GM18909 (cell line): ENCODE measurements at regions not wholly inside any gene's neighbourhood (a gene's known extent, or its start where the extent isn't known, plus 50 kb on each side); places are given as distances from the start of the nearest gene placed in this dataset.
"Not testable (repeated sequence)": the region's sequence is repeated elsewhere in the genome, so short reads cannot be mapped to it uniquely, and the experiment has no call there.

Experiments
- ATAC-seq: cut with Tn5 transposase; IDR thresholded peaks from one replicate; pipeline ENCODE4 v1.9.1; 2021; ENCODE audit warnings: mild to moderate bottlenecking; ENCODE audit not compliant: unreplicated experiment, poor library complexity

DNA sequence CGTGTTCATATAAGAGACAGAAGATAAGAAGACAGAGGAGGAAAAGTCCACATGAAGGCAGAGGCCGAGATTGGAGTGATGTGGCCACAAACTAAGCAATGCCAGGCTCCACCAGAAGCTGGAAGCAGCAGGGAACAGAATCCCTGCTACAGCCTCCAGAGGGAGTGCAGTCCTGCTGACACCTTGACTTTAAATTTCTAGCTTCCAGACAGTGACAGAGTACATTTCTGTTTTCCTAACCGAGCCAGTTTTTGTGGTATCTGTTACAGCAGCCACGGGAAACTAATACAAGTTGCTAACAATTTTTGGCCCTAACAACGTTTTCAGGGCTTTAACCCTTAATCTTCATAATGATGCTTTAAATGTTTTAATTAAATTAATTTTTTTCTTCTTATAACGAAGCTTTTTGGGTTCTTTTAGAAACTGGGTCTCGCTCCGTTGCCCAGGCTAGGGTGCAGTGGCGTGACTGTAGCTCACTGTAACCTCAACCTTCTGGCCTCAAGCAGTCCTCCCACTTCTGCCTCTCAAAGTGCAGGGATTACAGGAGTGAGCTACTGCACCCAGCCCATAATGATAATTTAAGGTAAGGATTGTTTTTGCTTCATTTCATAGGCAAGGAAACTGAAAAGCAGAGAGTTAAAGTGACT lies 202.3 kb upstream of the PROK2 start:
- no peak for ATAC-seq

GRCh38 chr3:71986606-71987005 lies 201.7 kb upstream of the PROK2 start:
- no peak for ATAC-seq

DNA sequence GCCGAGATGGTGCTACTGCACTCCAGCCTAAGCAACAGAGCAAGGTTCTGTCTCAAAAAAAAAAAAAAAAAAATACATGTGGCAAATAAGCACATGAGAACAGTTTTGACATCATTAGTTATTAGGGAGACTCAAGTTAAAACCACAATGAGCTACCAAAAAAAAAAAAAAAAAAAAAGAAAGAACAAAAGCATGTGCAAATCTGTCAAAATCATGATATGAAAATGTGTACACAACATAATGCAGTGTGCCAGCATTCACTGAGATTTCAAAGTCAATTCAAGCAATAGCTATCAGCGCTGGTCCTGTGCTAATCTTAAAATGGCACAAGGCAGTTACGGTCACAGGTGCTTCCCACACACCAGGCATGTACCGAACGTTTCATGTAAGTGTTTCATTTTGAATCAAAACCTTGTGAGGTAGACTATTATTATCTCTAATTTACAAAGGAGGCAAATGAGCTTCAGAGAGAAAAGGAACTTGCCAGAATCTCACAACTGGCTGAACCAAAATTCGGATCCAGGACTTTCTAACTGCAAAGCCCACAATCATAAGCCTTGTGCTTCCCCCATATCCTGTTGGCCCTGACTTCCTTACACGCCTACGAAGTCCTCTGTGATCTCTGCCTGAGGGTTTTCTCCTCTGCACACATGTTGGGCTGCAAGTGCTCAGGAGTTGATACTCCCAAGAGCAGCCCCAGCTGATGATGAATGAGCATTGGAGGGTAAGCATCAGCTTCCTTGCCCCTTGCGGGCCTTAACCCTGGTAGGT lies 200.1 kb upstream of the PROK2 start:
- peak; percentile 91 for ATAC-seq

- no peak for ATAC-seq
Observed at GRCh38 chr3:71983694-71984093, 198.7 kb upstream of the PROK2 start.

DNA sequence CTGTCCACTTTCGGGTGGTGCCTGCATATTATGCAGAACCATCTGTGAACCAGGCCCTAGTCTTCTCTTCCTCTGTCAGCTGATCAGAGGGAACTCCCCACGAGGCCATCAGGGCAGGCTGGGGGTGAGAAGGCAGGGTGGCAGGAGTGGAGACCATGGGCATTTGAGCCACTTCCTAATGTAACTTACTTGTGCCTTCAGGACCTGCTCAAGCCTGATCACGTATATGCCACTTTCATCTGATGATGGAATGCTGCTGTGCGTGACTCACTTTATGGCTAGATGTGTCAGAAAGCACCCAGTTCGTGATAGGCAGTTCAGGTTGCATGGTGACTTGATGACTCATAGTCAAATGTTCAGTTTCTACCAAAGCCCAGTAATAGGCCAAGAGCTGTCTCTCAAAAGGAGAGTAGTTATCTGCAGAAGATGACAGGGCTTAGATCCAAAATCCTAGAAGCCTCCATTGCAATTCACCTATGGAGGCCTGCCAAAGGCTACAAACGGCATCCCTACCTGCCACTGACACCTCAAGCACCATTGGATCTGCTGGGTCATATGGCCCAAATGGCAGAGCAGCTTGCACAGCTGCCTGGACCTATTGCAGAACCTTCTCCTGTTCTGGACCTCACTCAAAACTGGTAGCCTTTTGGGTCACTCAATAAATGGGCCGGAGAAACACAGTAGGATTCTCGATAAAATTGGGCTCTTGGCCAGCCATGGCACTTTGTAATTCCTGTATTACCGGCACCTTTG lies 197.7 kb upstream of the PROK2 start:
- not testable (repeated sequence) for ATAC-seq

GRCh38 chr3:71979175-71979574 lies 194.2 kb upstream of the PROK2 start:
- ATAC-seq, result no peak

DNA sequence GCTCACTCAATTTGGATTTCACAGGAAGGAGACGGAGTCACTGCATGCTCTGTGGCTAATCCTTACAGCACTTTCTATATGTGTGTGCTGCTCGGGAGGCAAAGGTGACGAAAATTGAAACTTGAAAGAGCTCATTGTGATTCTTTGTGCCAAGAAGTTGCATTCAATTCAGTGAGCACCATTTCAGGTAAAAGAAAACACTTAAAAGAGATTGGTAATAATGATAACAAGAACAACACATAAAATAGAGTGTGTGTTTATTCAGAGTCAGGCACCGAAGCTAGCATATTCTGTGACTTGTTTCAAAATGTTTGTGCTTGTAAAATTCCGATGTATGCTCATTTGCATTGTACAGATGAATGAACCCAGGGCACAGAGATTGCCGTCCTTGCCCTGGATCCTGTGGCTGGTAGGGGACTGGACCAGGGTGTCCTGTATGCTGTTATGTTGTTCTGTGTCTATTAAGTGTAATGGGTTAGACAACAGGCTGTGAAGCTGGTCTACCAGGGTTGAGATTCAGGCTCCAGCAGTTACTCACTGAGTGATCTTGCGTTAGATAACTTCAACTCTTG lies 193.3 kb upstream of the PROK2 start:
- peak; percentile 84 for ATAC-seq

- ATAC-seq, result no peak
Observed at GRCh38 chr3:71977525-71977924, 192.6 kb upstream of the PROK2 start.

DNA sequence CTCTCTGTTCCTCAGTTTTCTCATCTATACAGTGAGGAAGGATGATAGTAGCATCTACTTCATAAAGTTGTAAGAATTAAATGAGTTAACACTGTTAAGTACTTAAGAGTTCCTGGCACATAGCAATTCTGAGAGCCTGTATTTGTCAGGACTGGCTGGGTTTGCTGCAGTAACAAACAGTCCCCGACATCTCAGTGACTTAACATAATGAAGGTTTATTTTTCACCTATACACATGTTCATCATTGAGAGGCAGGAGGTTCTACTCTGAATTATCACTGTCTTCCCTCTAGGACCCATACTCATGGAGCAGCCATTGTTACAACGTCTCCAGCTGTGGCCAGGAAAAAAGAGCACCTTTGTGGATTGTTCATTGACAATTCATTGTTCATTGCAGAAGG lies 190.6 kb upstream of the PROK2 start:
- ATAC-seq, result no peak

DNA sequence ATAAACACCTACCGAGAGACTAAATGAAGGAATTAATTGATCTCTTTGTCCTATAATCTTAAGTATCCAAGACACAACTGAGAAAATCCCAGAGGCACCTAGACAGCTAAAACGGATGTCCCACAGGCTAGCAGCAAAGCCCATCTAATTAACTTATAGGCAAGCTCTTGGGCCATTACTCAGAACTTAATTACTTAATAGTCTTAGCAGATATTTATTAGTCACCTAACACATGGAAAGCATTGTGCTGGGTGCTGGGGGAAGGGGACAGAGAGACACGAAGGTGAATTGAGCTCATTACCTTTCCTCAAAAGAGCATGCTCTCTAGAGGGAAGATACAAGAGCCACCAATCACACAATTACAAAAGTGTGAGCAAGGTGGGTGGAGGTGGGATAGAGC lies 189.8 kb upstream of the PROK2 start:
- no peak for ATAC-seq

DNA sequence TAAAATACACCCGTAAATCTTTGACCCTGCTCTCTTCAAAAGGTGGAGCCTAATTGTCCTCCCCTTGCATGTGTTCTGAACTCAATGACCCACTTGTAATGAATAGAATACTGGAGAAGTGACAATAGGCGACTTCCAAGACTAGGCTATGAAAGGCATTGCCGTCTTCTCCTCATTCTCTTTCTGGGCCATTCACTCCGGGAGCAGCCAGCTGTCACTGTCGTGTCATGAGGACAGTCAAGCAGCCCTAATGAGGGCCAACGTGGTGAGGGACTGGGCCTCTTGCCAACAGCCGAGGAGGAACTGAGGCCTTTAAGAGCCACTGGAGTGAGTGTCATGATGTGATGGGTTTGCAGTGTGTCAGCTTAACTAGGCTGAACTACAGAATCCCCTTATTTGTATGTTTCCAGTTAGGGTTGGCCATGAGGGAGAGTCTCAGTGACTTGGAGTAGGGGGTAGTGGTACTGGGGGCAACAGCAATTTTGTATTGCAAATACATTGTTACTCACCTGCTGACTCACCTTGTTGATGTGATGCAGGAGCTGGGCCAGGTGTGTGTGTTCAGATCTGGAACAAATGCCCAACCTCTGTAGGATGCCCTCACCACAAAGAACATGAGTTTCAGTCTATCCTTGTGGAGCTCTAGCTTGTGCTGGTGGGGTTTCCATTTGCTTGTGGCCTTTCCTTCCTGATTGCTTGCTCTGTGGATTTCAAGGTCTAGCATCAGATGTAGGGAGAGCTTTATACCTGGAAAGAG lies 188.5 kb upstream of the PROK2 start:
- no peak for ATAC-seq

- no peak for ATAC-seq
Observed at GRCh38 chr3:71972031-71972430, 187.1 kb upstream of the PROK2 start.

DNA sequence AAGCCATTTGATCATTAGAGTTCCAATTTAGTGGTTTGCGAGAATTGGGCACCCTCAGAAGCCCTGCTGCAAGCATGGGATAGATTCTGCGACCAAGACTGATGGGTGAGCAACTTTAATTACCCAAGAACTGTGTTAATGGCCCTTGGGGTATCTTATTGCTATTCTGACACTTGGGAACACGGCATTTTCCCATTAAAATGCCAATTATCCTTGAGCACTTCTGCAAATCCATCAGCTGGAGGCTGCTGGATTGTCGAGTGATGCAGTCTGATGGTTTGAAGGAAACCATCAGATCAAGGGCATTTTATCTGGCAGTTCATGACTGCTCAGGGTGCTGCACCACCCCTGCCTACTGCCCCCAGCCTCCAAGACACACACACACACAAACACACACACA lies 183.6 kb upstream of the PROK2 start:
- no peak for ATAC-seq

DNA sequence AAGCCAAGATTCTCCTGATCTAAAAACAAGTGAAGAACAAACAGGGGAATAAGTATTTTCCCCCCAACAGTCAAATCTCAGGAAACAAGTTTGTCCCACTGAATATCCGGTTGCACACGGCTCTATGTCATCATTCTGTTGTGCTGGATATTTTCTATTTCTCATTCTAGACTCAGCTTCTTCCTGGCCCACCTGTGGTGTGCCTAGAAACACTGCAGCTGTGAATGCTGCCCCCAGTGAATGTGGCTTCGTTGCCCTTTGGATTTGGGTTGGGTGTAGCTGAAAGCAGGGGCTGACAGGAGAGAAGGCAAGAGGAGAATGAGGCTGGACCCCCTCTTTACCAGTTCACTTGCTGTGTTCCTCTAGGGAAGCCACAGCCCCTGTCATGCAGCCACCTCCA lies 181.2 kb upstream of the PROK2 start:
- no peak for ATAC-seq

DNA sequence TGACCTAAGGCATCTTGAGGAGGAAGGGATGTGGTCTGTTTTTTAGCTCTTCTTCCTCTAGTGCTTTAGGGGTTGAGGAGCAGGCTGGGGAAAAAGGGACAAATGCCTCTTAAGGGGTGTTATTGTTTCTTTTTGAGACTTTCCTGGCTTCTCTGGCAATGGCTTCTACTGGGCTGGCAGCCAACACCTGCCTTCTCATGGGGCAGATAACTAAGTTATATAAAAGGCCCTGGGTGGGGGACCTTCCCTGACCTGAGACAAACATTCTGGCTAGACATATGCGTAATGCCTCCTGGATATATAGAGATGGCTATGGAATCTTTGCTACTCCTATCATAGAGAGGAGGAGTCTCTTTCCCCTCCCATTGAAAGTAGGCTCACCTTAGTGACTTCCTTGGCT lies 179.2 kb upstream of the PROK2 start:
- ATAC-seq, result no peak

- no peak for ATAC-seq
Observed at GRCh38 chr3:71962561-71963240, 177.8 kb upstream of the PROK2 start.

DNA sequence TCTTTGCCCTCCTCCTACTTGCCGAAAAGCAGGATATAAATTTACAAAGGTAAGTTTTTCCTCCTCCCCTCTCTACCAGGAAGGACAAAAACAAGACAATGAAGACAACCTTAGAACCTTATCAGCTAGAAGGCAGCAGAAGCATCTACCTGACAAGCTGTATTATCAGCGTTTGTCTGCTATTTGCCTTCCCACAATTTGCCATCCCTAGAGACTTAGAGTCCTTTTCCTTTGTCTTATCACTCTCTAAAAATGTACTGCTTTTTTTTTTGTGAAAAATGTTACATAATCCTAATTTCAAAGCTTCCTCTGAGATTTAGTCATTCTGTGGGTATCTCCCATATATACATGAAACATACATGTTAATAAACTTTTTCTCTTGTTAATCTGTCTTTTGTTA lies 176.9 kb upstream of the PROK2 start:
- no peak for ATAC-seq

- ATAC-seq, result no peak
Observed at GRCh38 chr3:71961378-71961777, 176.4 kb upstream of the PROK2 start.

DNA sequence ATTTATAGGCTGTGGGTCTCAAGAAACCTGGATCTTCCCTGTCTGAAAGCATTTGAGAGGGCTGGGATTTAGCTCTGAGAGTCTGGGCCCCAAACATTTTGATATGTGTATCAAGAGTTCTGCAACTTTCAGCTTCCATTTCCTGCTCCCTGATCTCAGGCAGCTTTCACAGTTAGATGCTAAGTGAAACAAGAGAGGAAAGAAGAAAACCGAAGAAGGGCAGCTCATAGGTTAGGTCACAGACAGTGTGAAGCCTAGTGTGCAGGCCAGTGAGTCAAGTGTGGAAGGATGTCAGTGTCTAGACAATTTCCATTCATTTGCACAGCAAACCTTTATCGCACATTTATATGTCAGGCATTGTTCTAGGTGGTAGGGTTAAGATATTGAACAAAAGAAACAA lies 173.6 kb upstream of the PROK2 start:
- no peak for ATAC-seq

DNA sequence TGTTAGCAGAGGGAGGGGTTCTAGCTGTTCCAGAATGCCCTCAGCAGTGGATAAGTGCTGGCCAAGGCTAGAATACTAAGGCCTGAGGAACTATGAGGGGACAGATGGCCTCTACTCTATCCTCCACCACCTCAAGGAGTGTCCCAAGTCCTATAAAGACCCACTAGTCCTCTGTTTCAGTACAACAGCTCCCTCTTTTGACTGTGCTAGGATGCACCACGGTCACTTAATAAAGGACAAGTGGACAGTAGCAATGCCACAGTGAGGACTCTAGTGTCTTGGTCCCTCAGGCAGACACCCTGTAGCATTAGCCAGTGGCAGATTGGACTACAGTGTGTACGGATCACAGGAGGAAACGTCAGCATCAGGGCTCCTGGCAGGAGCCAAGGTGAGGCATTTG lies 171.8 kb upstream of the PROK2 start:
- no peak for ATAC-seq
